ENCODE measurements at regions not wholly inside any gene's neighbourhood (a gene's known extent, or its start where the extent isn't known, plus 50 kb on each side); places are given as distances from the start of the nearest gene placed in this dataset.
"Not testable (repeated sequence)": the region's sequence is repeated elsewhere in the genome, so short reads cannot be mapped to it uniquely, and the experiment has no call there.

DNA sequence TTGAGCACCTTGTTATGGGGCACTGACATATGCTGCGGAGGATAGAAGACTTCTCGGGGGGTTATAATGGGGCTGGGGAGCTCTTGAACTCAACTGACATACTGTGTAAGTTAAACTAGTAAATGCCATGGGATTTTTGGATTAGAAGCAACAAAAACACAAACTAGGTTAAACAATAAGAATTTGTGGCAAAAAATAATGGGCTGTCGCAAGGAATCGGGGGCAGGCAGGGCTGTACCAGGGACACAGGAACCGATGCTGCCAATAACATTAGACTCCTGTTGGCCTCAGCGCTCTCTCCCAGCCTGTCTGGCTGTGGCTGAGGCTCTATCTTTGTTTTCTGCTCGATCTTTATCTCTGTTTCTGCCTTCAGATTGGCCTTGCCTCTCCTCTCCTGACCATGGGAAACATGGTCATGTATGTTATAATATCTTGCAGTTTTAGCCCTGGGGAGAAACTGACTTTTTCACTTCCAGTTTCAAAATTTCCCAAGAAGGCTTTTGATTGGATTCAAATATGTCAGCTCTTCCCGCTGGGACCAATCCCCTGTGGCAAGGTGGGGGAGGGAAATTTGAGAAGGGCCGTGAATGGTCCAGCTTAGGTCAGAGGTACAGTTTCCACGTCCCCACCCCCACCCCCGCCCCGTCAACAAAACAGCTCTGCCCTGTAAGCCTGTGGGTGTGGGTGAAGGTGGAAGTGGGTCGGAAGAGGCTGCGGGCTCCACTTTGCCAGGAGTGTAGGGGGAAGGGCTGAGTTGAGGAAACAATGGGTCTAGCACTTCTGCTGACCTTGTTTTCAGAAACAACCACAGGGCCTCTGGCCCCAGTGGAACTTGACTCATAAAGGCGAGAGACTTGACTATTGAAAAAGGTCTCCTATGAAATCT is 161.1 kb upstream of the TBL1XR1 start:
- DNase-seq (ENCODE audit: low read depth), result no peak

- DNase-seq (ENCODE audit: low read depth), result no peak
These were observed 161.8 kb upstream of the TBL1XR1 start for GRCh38 chr3:177358977-177359592.

DNA sequence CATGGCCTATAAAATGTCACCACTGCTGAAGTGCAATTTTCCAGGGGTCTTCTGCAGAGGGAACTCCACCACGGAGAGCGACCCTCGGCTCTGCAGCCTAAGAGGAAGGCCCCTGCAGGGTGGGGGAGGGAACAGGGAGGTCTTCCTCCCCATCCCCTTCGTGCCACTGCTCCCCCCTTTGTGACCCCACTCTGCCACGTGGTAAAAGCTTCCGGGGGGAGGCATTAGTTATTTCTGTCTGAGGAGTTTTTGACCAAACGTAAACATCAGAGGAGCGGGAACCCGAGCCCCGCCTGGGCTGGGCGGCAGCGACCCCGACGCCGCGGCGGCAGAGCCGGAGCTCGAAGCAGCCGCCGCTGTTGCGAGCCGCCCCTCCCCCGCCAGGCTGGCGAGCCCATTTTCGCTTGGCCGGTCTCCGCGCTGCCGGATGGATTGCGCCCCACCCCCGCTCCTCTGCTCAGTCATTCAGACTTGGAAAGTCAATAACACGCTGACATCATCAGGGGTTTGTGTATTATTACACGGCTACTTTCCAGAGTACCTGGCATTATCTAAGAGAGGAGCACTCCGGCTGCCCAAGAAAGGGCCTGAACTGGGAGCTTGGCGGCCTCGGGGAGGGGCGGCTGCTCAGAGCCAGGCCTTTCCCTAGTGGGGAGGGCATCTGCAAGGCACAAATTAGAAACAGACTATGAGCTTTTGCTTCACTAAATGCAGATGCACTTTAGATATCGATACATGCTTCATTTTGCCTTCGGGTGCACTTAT is 162.5 kb upstream of the TBL1XR1 start:
- DNase-seq (ENCODE audit: low read depth), result peak; percentile 92

DNA sequence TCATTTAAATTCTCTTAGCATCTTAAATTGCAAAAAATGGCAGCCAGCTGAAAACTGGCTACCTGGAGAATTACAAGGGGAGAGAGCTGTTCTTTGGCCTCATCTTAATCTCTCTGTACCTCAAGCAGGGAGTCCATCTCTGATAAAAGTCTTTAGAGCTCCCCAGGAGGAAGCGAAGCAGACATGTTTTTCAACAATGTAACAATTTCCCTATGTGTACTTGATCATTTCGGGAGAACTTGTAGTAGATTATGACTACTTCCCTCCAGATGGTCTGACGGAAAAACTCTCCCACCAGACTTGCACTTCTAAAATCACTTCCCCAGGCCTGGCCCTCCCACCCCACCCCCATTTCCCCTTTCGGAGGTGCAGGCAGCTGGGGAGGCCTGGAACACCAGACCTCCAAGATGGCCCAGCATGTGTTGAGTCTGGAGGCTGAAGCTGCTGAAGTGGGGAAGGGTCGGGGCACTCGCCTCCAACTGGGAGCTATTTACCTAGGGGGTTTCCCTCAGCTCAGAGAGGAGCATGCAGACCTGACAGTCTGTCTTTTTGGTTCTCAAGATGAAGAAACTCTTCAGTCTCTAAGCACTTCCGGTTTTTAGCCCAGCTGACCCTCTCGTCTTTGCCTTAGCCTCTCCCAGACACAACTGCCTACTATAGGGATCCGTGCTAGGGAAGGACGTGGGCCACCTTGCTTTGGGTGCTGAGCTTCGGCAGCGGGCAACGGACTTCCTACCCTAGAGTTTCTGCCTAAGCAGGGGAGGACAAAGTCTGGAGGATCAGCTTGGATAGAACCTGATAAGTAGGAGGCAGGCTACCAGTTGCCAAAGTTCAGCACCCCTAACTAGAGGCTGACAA is 164.0 kb upstream of the TBL1XR1 start:
- DNase-seq (ENCODE audit: low read depth), result no peak

- no peak for DNase-seq (ENCODE audit: low read depth)
These were observed 165.3 kb upstream of the TBL1XR1 start for GRCh38 chr3:177362626-177363025.

DNA sequence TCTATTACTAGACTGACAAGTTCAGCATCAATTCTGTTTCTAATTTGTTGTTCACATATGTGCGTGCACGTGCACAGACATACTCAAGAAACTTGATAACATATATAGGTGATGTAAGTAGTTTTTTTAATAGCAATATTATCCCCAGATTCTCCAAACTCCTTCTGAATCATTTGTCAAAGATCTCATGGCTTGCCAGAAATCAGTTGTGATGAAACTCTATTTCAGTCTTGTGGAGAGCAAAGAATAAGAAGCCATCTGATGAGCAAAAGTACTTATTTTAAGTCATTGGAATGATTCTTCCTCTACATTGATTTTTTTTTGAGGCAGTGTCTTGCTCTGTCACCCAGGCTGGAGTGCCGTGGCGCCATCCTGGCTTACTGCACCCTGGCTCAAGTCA is 167.0 kb upstream of the TBL1XR1 start:
- DNase-seq (ENCODE audit: low read depth), result no peak

GRCh38 chr3:177365294-177365693 is 168.0 kb upstream of the TBL1XR1 start:
- not testable (repeated sequence) for DNase-seq (ENCODE audit: low read depth)

- no peak for DNase-seq (ENCODE audit: low read depth)
These were observed 170.5 kb upstream of the TBL1XR1 start for GRCh38 chr3:177367788-177368187.

DNA sequence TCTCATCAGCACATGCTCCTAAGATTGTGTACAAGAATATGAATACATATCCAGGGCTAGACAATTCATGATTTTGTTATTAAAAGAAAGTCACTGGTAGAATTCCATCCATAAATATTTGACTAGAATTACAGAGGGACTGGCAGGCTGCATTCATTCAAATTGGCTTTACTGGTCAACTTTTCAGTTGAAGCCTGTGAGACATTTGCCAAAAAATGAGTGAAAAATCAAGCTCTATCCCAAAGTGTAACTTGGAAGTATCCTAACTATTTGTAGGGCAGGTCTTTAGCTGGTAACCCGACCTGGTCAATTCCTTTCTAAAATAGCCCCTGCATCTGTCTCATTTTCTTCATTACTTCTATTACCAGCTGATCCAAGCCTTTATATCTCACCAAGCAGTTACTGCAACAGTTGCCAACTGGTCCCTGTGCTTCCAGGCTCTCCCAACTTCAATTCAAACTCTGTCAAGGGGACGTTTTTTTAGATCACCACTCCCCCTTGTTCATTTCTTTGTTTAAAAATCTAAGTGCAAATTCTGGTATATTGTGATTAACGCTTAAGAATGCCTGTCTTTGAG is 173.1 kb upstream of the TBL1XR1 start:
- no peak for DNase-seq (ENCODE audit: low read depth)

- no peak for DNase-seq (ENCODE audit: low read depth)
These were observed 173.9 kb upstream of the TBL1XR1 start for GRCh38 chr3:177371146-177371545.

GRCh38 chr3:177371888-177372287 is 174.6 kb upstream of the TBL1XR1 start:
- DNase-seq (ENCODE audit: low read depth), result no peak

- DNase-seq (ENCODE audit: low read depth), result no peak
These were observed 177.0 kb upstream of the TBL1XR1 start for GRCh38 chr3:177374323-177374722.

DNA sequence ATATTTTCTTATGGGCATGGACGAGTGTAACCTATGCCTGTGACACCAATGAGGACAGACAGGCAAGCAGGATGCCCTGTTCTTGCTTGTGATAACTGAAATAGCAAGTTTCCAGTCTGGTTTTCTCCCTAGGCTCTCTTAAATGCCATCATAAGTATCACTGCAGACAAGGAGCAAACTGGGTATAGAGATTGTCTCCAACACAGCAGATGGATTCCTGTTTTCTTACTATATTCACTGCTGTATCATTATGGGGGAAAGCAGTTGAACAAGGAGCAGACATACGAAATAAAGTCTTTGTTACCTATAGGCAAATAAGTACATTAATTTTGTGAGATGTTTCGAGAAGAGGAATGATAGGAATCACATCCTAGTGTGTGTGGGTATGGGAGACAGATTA is 178.0 kb upstream of the TBL1XR1 start:
- DNase-seq (ENCODE audit: low read depth), result no peak

GRCh38 chr3:177377166-177377565 is 179.9 kb upstream of the TBL1XR1 start:
- DNase-seq (ENCODE audit: low read depth), result no peak

DNA sequence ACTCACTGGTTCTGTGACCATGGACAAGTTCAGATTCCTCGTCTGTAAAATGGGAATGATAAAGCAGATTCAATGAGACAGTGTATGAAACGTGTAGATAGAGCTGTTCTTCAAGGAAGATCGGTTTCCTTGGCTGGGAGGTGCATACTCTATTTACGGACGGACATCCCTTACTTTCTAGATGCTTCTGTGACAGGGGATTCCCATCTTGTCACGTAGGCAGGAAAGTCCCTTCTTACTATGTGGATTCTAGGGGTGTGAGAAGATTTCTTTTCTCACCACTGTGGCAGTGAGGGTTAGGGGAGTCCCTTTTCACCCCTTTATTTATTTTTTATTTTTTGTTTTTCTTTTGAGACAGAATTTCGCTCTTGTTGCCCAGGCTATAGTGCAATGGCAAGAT is 180.9 kb upstream of the TBL1XR1 start:
- DNase-seq (ENCODE audit: low read depth), result no peak

DNA sequence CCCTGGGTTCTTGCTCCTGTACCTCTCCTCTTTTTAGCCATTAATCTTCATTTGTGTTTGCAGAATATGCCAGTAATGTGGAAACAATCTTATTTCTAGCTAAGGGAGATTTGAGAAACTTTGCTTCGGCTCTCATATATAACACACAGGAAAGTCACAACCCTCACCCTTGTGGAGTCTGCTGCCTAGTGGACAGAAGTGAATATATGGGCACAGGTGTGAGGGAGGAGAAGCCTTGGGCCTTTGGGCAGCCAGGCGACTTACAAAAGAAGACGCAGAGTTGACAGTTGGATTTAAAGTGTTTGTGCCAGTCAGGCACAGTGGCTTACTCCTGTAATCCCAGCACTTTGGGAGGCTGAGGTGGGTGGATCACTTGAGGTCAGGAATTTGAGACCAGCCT is 181.8 kb upstream of the TBL1XR1 start:
- DNase-seq (ENCODE audit: low read depth), result no peak

- DNase-seq (ENCODE audit: low read depth), result no peak
These were observed 183.8 kb upstream of the TBL1XR1 start for GRCh38 chr3:177381070-177381469.

GRCh38 chr3:177382944-177383343 is 185.7 kb upstream of the TBL1XR1 start:
- no peak for DNase-seq (ENCODE audit: low read depth)

GRCh38 chr3:177385186-177385585 is 187.9 kb upstream of the TBL1XR1 start:
- DNase-seq (ENCODE audit: low read depth), result no peak

DNA sequence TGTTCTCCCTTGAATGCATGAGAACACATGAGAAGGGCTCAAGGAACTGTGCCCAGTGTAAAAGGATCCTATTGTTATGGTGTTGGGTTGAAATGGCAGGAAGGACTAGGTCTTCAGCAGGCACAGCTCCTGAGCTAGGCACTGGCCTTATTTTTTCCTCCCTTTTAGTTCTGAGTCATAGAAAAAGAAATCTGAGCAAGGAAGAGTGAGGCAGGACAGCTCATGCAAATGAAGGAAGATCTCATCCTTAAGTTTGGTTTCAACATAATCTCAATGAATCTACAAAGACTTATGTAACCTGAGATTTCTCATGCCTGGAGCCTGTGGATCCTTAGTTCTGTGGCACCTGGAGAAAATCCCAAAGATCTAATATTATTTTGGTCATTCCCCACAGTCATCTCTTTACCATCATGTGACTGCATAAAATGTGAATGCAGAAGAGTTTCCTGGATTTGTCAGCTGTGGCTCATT is 188.6 kb upstream of the TBL1XR1 start:
- DNase-seq (ENCODE audit: low read depth), result no peak

GRCh38 chr3:177388209-177388608 is 190.9 kb upstream of the TBL1XR1 start:
- DNase-seq (ENCODE audit: low read depth), result no peak
